Thyroid gland (tissue), 4 donors: ENCODE measurements at regions not wholly inside any gene's neighbourhood (a gene's known extent, or its start where the extent isn't known, plus 50 kb on each side); places are given as distances from the start of the nearest gene placed in this dataset.

Experiments
- DNase-seq, 2 donors: peaks; one replicate each; pipeline ENCODE4 v3.0.0-alpha.2; 2019
- H3K27ac ChIP-seq, 3 donors: fragments of 200-600 bp; sonication (generic); 1 replicate in 2 of 3; 2 replicates in 1 of 3; pipeline ENCODE4 v1.5.1; 2016 to 2019; ENCODE audit warnings: mild to moderate bottlenecking in 1 of 3, moderate library complexity in 1 of 3
- H3K27me3 ChIP-seq: fragments of 200-600 bp; sonication (generic); one replicate; pipeline ENCODE4 v1.5.1; 2019
- H3K36me3 ChIP-seq, 2 donors: fragments of 200-600 bp; sonication (generic); one replicate each; pipeline ENCODE4 v1.5.1; 2016 to 2019
- H3K4me1 ChIP-seq, 2 donors: fragments of 200-600 bp; sonication (generic); one replicate each; pipeline ENCODE4 v1.5.1; 2017 to 2019
- H3K4me3 ChIP-seq, 3 donors: fragments of 200-600 bp; sonication (generic); replicated peaks in 1 of 3; 1 replicate in 2 of 3; 2 replicates in 1 of 3; pipeline ENCODE4 v1.5.1; 2016; ENCODE audit warnings: mild to moderate bottlenecking in 1 of 3
- H3K9me3 ChIP-seq: fragments of 200-600 bp; sonication (generic); one replicate; pipeline ENCODE4 v1.5.1; 2017
- CTCF ChIP-seq, 6 experiments: fragments of 200-600 bp in 3 of 6; fragments of 450-650 bp in 3 of 6; sonication (generic) in 3 of 6; IDR thresholded peaks; one replicate each; pipeline ENCODE4 v1.5.1; 2016 to 2019; ENCODE audit warnings: antibody characterized with exemption in 6 of 6, mild to moderate bottlenecking in 2 of 6, inconsistent platforms in 1 of 6, moderate library complexity in 1 of 6
- POLR2A ChIP-seq, 2 donors: fragments of 450-650 bp; IDR thresholded peaks; one replicate each; pipeline ENCODE4 v1.6.1; 2017; ENCODE audit warnings: antibody characterized with exemption in 2 of 2, mild to moderate bottlenecking in 2 of 2, moderate library complexity in 1 of 2
- whole genome bisulfite sequencing, 2 donors: methylation state at CpG; one replicate each; pipeline ENCODE4 v1.1.5; 2017; 5-methylcytosine and 5-hydroxymethylcytosine counted together
- intact Hi-C: fragments of 100-400 bp; cut with DNase I; formaldehyde crosslinking; loops from one replicate; pipeline ENCODE4 v1.15.1; 2023

GRCh38 chr9:90095682-90096081, 490.9 kb downstream of the GADD45G start:
- DNase-seq, result no peak

DNA sequence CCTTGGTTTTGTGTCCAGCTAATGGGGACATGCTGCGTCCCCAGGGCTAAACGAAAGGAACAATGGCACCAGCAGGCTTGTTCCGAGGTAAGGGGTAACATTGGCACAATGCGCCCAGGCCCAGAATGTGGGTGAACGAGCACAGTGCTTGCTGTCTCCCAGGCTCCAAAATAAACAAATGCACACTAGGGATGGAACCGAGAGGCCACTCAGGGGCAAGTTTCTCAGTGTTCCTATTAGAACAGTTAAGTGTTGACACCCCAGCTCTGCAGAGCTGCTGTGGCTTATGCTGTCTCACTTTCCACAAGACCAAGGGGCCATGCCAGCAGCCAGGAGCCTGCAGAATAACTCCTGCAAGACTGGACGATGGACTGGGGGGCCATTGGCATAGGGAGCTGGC, 492.4 kb downstream of the GADD45G start:
- intact Hi-C loops, result loop anchor here (10.0 kb wide), 1 partner anchor 172 kb away; no protein-coding TSS in a partner anchor
- Histone ChIP-seq H3K4me1 (no peaks in the 10 kb centered on the region), H3K9me3 (no peaks in the 10 kb centered on the region), H3K4me3 (no peak overlapping the region), H3K27me3 (no peaks in the 10 kb centered on the region), H3K36me3 (no peaks in the 10 kb centered on the region), H3K27ac (no peak overlapping the region)
- no peak for TF ChIP-seq POLR2A (IDR thresholded peaks at IDR 0.05)
- no peak for TF ChIP-seq CTCF (IDR thresholded peaks at IDR 0.05)
- DNase-seq, result no peak
- 84 to 90% methylated on average over 7 of the region's 7 CpGs for WGBS, 2 donors

More at GRCh38 chr9:90095682-90096081, 490.9 kb downstream of the GADD45G start:
- TF ChIP-seq POLR2A (IDR thresholded peaks at IDR 0.05) (no peak), CTCF (IDR thresholded peaks at IDR 0.05) (no peak)
- H3K27me3 ChIP-seq, result no peaks in the 10 kb centered on the region
- 66 to 75% methylated on average over 10 to 11 of the region's 11 CpGs for WGBS, 2 donors
- no peak overlapping the region for H3K4me3 ChIP-seq
- H3K36me3 ChIP-seq, result no peaks in the 10 kb centered on the region
- H3K9me3 ChIP-seq, result no peaks in the 10 kb centered on the region
- no peak overlapping the region for H3K27ac ChIP-seq
- intact Hi-C loops, result loop anchor here (10.0 kb wide), 1 partner anchor 171 kb away; no protein-coding TSS in a partner anchor
- no peaks in the 10 kb centered on the region for H3K4me1 ChIP-seq

GRCh38 chr9:90098408-90098807, 493.6 kb downstream of the GADD45G start:
- H3K36me3 ChIP-seq, result no peaks in the 10 kb centered on the region
- H3K9me3 ChIP-seq, result no peaks in the 10 kb centered on the region
- TF ChIP-seq CTCF (IDR thresholded peaks at IDR 0.05) (no peak), POLR2A (IDR thresholded peaks at IDR 0.05) (no peak)
- DNase-seq, result no peak
- H3K4me1 ChIP-seq, result peaks cover 0 to 3% of the 10 kb centered on the region in 2 donors
- intact Hi-C loops, result loop anchor here (10.0 kb wide), 1 partner anchor 174 kb away; no protein-coding TSS in a partner anchor
- no peak overlapping the region for H3K4me3 ChIP-seq
- H3K27ac ChIP-seq, result no peak overlapping the region
- H3K27me3 ChIP-seq, result no peaks in the 10 kb centered on the region
- 79 to 89% methylated on average over 10 of the region's 10 CpGs for WGBS, 2 donors

GRCh38 chr9:90099262-90099963, 494.6 kb downstream of the GADD45G start:
- Histone ChIP-seq H3K27me3 (no peaks in the 10 kb centered on the region), H3K27ac (no peak overlapping the region), H3K4me1 (peaks cover 0 to 3% of the 10 kb centered on the region in 2 donors), H3K9me3 (no peaks in the 10 kb centered on the region), H3K4me3 (no peak overlapping the region), H3K36me3 (no peaks in the 10 kb centered on the region)
- no peak for DNase-seq
- WGBS, 2 donors, result 64 to 68% methylated on average over 9 of the region's 9 CpGs
- intact Hi-C loops, result loop anchor here (10.0 kb wide), 1 partner anchor 175 kb away; no protein-coding TSS in a partner anchor
- TF ChIP-seq CTCF (IDR thresholded peaks at IDR 0.05), result peak in 4 of 6 experiments; percentile 32 to 70 (median 51)
- TF ChIP-seq POLR2A (IDR thresholded peaks at IDR 0.05), result no peak

DNA sequence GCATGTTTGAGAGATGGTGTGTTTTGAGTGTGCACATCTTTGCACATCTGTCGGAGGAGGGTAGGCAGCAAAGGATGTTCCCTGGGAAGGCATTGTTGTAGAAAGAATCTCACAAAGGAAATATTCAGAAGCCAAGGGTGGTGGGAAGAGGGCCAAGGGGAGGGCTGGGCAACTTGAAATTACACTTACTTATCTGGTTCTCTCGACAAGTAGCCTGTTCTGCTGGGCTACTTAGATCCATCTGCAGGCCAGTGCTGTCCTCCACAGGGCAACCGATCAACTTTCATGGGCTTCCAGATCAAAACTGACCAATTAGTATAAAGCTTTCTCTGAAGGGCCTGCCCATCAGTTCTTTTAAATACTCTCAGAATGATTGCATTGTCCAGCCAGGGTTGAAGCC, 495.2 kb downstream of the GADD45G start:
- WGBS, 2 donors, result 70 to 81% methylated on average over 3 of the region's 3 CpGs
- no peak overlapping the region for H3K27ac ChIP-seq
- TF ChIP-seq POLR2A (IDR thresholded peaks at IDR 0.05) (no peak), CTCF (IDR thresholded peaks at IDR 0.05) (no peak)

More for the DNA sequence above, 495.2 kb downstream of the GADD45G start:
- no peak overlapping the region for H3K4me3 ChIP-seq
- no peak for DNase-seq
- H3K9me3 ChIP-seq, result no peaks in the 10 kb centered on the region
- H3K27me3 ChIP-seq, result no peaks in the 10 kb centered on the region
- intact Hi-C loops, result no loop called here
- H3K36me3 ChIP-seq, result no peaks in the 10 kb centered on the region
- peaks cover 0 to 3% of the 10 kb centered on the region in 2 donors for H3K4me1 ChIP-seq
